IPS-18a (cell line): ENCODE measurements at regions not wholly inside any gene's neighbourhood (a gene's known extent, or its start where the extent isn't known, plus 50 kb on each side); places are given as distances from the start of the nearest gene placed in this dataset.

Experiments used
- H3K27ac ChIP-seq: one replicate; pipeline ENCODE4 v1.5.1; 2013; ENCODE audit warnings: low read length
- H3K27me3 ChIP-seq: one replicate; pipeline ENCODE4 v1.6.1; 2013; ENCODE audit warnings: mild to moderate bottlenecking, low read length; ENCODE audit not compliant: control insufficient read depth, insufficient read depth
- H3K36me3 ChIP-seq: one replicate; pipeline ENCODE4 v1.6.1; 2013; ENCODE audit warnings: low read depth, low read length; ENCODE audit not compliant: control insufficient read depth
- H3K4me1 ChIP-seq: one replicate; pipeline ENCODE4 v1.6.1; 2013; ENCODE audit warnings: low read depth, low read length; ENCODE audit not compliant: control insufficient read depth
- H3K4me3 ChIP-seq: one replicate; pipeline ENCODE4 v1.5.1; 2013; ENCODE audit warnings: low read length
- H3K9ac ChIP-seq: one replicate; pipeline ENCODE4 v1.6.1; 2013; ENCODE audit warnings: mild to moderate bottlenecking, low read length, moderate library complexity
- H3K9me3 ChIP-seq: one replicate; pipeline ENCODE4 v1.6.1; 2013; ENCODE audit warnings: low read depth, low read length; ENCODE audit not compliant: control insufficient read depth

DNA sequence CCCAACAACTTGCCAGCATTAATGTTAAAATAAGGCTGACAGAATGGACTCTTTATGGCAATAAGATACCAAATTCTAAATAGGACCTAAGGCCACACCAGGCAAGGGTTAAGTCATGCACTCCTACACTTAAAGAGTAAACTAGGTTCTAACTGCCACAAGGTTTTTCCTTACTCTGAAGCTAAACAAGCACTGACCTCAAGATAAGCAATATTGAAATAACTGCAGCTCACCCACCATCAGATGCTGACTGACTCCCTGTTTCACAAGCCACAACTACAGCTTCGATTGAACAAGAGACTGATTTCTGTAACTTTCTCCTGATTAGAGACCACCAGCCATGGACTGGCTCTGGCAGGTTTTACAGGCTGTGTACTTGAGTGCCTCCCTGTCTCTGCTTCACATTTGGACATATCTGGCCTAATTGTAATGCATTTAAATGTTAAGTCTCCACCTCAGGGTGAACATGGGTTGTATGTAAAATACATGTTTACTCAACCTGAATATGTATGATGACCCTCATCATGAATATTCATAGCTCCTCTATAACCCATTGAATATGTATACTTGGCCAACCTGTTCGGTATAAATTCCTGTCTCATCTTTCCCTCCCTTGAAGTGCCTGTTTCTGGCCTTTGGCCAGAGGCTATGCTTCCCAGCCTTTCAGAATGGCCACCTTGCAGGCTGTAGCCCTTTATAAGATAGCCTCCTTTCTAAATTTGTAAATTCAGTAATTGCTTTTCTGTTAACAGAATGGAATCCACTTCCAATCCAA lies 70.5 kb upstream of the DAAM1 start:
- no peaks in the 10 kb centered on the region for H3K27me3 ChIP-seq
- no peak overlapping the region for H3K9ac ChIP-seq
- H3K4me3 ChIP-seq, result no peak overlapping the region
- H3K4me1 ChIP-seq, result no peaks in the 10 kb centered on the region
- no peaks in the 10 kb centered on the region for H3K9me3 ChIP-seq
- H3K27ac ChIP-seq, result no peak overlapping the region
- H3K36me3 ChIP-seq, result no peaks in the 10 kb centered on the region

DNA sequence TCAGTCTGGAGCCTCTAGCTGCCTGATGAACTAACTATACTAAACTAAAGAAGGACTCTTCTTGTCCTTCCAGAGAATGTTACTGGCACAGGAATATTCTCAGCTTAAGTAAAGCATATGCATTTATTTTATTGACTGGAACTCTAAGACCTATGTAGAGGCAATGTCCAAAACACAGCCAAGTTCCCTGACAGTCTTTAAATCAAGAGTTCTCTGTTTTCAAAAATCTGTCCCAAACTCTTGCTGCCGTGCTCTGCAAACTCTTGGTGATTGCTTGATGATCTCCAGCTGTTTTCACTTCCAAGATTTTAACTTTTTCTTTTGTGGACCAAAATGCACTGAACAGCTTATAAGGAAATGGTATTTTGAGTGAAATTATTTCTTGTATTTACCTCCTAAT lies 67.5 kb upstream of the DAAM1 start:
- H3K9me3 ChIP-seq, result no peaks in the 10 kb centered on the region
- H3K27ac ChIP-seq, result no peak overlapping the region
- H3K4me3 ChIP-seq, result no peak overlapping the region
- no peaks in the 10 kb centered on the region for H3K4me1 ChIP-seq
- no peaks in the 10 kb centered on the region for H3K36me3 ChIP-seq
- H3K27me3 ChIP-seq, result no peaks in the 10 kb centered on the region
- no peak overlapping the region for H3K9ac ChIP-seq

- H3K36me3 ChIP-seq, result no peaks in the 10 kb centered on the region
- H3K9ac ChIP-seq, result no peak overlapping the region
- no peak overlapping the region for H3K4me3 ChIP-seq
- no peak overlapping the region for H3K27ac ChIP-seq
- H3K4me1 ChIP-seq, result no peaks in the 10 kb centered on the region
- no peaks in the 10 kb centered on the region for H3K27me3 ChIP-seq
- no peaks in the 10 kb centered on the region for H3K9me3 ChIP-seq
Measured at GRCh38 chr14:59123531-59123930, 64.9 kb upstream of the DAAM1 start.

- Histone ChIP-seq H3K4me1 (no peaks in the 10 kb centered on the region), H3K4me3 (no peak overlapping the region)
Measured at GRCh38 chr14:59123975-59124374, 64.5 kb upstream of the DAAM1 start.

DNA sequence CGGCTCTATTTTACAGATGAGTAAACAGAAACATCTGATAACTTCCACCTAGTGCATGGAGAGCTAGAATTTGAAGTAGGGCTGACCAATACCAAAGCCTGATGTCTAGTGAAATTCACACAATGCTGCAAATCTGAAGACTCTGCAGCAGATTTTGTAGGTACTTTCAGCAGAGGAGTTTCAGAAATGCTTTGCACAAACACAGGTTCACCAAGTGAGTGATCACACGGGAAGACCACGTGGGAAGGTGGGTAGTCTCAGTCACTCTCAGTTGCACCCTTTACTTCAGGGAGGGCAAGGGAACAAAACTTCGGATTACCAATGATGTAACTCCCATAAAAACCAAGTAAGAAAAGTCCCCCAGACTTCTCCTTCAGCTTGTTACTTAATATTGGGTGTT lies 63.3 kb upstream of the DAAM1 start:
- Histone ChIP-seq H3K27me3 (no peaks in the 10 kb centered on the region), H3K27ac (no peak overlapping the region), H3K9ac (no peak overlapping the region)

More at GRCh38 chr14:59123975-59124374, 64.5 kb upstream of the DAAM1 start:
- Histone ChIP-seq H3K27ac (no peak overlapping the region), H3K9ac (no peak overlapping the region), H3K36me3 (no peaks in the 10 kb centered on the region), H3K9me3 (no peaks in the 10 kb centered on the region), H3K27me3 (no peaks in the 10 kb centered on the region)

GRCh38 chr14:59126714-59127436 lies 61.6 kb upstream of the DAAM1 start:
- no peak overlapping the region for H3K27ac ChIP-seq
- no peaks in the 10 kb centered on the region for H3K36me3 ChIP-seq
- H3K9ac ChIP-seq, result no peak overlapping the region
- H3K9me3 ChIP-seq, result no peaks in the 10 kb centered on the region
- no peaks in the 10 kb centered on the region for H3K4me1 ChIP-seq
- H3K4me3 ChIP-seq, result no peak overlapping the region
- no peaks in the 10 kb centered on the region for H3K27me3 ChIP-seq

More for the DNA sequence above, 63.3 kb upstream of the DAAM1 start:
- H3K4me3 ChIP-seq, result no peak overlapping the region
- H3K4me1 ChIP-seq, result no peaks in the 10 kb centered on the region
- no peaks in the 10 kb centered on the region for H3K36me3 ChIP-seq
- no peaks in the 10 kb centered on the region for H3K9me3 ChIP-seq

DNA sequence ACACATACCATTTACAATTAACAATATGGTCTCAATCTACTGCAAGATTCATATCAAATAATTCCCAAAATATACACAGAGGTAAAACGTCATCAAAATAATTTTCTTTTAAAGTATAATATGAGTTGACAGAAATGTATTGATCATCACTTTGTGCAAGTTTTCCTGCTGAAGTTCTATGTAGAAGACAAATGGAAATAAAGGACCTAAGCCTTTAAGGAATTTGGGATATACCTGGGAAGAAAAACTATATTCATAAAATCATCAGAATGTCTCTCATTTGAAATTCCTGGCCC lies 61.1 kb upstream of the DAAM1 start:
- H3K9me3 ChIP-seq, result no peaks in the 10 kb centered on the region
- H3K9ac ChIP-seq, result no peak overlapping the region
- no peak overlapping the region for H3K27ac ChIP-seq

GRCh38 chr14:59130462-59130861 lies 58.0 kb upstream of the DAAM1 start:
- no peaks in the 10 kb centered on the region for H3K9me3 ChIP-seq
- H3K4me1 ChIP-seq, result no peaks in the 10 kb centered on the region
- H3K9ac ChIP-seq, result no peak overlapping the region
- H3K27ac ChIP-seq, result no peak overlapping the region
- H3K4me3 ChIP-seq, result no peak overlapping the region
- H3K27me3 ChIP-seq, result no peaks in the 10 kb centered on the region
- H3K36me3 ChIP-seq, result no peaks in the 10 kb centered on the region

More for the DNA sequence above, 61.1 kb upstream of the DAAM1 start:
- no peaks in the 10 kb centered on the region for H3K4me1 ChIP-seq
- H3K36me3 ChIP-seq, result no peaks in the 10 kb centered on the region
- no peak overlapping the region for H3K4me3 ChIP-seq
- H3K27me3 ChIP-seq, result no peaks in the 10 kb centered on the region

GRCh38 chr14:59131938-59132795 lies 56.3 kb upstream of the DAAM1 start:
- H3K9ac ChIP-seq, result no peak overlapping the region
- no peak overlapping the region for H3K27ac ChIP-seq
- H3K4me1 ChIP-seq, result no peaks in the 10 kb centered on the region
- H3K36me3 ChIP-seq, result no peaks in the 10 kb centered on the region
- no peaks in the 10 kb centered on the region for H3K9me3 ChIP-seq
- no peak overlapping the region for H3K4me3 ChIP-seq
- H3K27me3 ChIP-seq, result no peaks in the 10 kb centered on the region

DNA sequence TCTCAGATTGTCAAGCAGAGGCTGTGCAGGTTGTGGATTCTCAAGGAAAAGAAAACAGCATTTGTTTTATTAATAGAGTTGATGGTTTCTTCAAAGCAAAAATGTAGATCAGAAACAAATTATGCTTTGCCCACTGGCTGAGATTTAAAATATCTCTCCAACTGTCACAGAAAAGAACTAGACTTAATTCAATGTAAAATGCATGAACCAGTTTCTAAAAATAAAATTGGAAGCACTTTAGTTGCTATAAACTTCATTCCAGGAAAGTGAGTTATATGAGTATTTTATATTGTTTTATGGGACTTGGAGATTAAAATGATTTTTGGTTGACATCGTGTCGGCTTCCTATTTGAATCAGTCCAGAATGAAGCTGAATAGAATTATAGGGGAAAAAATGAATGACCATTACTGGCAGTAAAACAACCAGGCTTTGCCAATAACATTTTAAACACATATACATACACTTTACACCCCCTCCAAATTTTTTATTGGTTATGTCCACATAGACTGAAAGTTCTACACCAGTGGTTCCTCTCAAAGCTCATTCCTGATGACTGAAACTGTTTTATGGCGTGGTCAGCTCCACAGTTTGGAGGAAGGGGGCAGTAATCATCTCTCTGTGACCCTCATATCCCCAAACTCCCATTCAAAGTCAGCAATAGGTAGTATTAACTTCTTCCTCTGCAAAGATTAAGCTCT lies 55.5 kb upstream of the DAAM1 start:
- Histone ChIP-seq H3K27ac (no peak overlapping the region), H3K36me3 (no peaks in the 10 kb centered on the region), H3K4me3 (no peak overlapping the region), H3K9me3 (no peaks in the 10 kb centered on the region), H3K9ac (no peak overlapping the region), H3K4me1 (no peaks in the 10 kb centered on the region), H3K27me3 (no peaks in the 10 kb centered on the region)

- no peak overlapping the region for H3K4me3 ChIP-seq
- H3K9me3 ChIP-seq, result no peaks in the 10 kb centered on the region
- no peaks in the 10 kb centered on the region for H3K27me3 ChIP-seq
Measured at GRCh38 chr14:59133709-59134108, 54.8 kb upstream of the DAAM1 start.

More at GRCh38 chr14:59133709-59134108, 54.8 kb upstream of the DAAM1 start:
- H3K9ac ChIP-seq, result no peak overlapping the region
- H3K27ac ChIP-seq, result no peak overlapping the region
- H3K36me3 ChIP-seq, result no peaks in the 10 kb centered on the region
- H3K4me1 ChIP-seq, result no peaks in the 10 kb centered on the region
